ENCODE measurements at regions not wholly inside any gene's neighbourhood (a gene's known extent, or its start where the extent isn't known, plus 50 kb on each side); places are given as distances from the start of the nearest gene placed in this dataset.

GRCh38 chr11:122434786-122435185 lies 220.7 kb upstream of the UBASH3B start:
- H3K4me1 Mint-ChIP-seq (ENCODE audit: low read depth) = no peaks in the 10 kb centered on the region
- no peak overlapping the region for H3K27ac Mint-ChIP-seq
- no peaks in the 10 kb centered on the region for H3K9me3 Mint-ChIP-seq
- CTCF ChIA-PET = no interaction called here
- H3K4me3 Mint-ChIP-seq = no peak overlapping the region
- peaks cover 4% of the 10 kb centered on the region for H3K27me3 Mint-ChIP-seq (ENCODE audit: low read depth)
- DNase-seq = no peak
- no peaks in the 10 kb centered on the region for H3K36me3 Mint-ChIP-seq (ENCODE audit: low read depth)
- intact Hi-C loops (cut with micrococcal nuclease) = no loop called here

- Mint-ChIP-seq H3K9me3 (no peaks in the 10 kb centered on the region), H3K36me3 (ENCODE audit: low read depth) (no peaks in the 10 kb centered on the region), H3K4me3 (no peak overlapping the region), H3K4me1 (ENCODE audit: low read depth) (no peaks in the 10 kb centered on the region), H3K27ac (no peak overlapping the region), H3K27me3 (ENCODE audit: low read depth) (peaks cover 4% of the 10 kb centered on the region)
- intact Hi-C loops (cut with micrococcal nuclease) = no loop called here
- CTCF ChIA-PET = no interaction called here
- no peak for DNase-seq
Observed at GRCh38 chr11:122430490-122430889, 225.0 kb upstream of the UBASH3B start.

GRCh38 chr11:122426073-122426472 lies 229.4 kb upstream of the UBASH3B start:
- intact Hi-C loops (cut with micrococcal nuclease) = no loop called here
- CTCF ChIA-PET = no interaction called here
- DNase-seq = no peak
- Mint-ChIP-seq H3K4me3 (no peak overlapping the region), H3K27me3 (ENCODE audit: low read depth) (peaks cover 8% of the 10 kb centered on the region), H3K36me3 (ENCODE audit: low read depth) (no peaks in the 10 kb centered on the region), H3K27ac (no peak overlapping the region), H3K4me1 (ENCODE audit: low read depth) (no peaks in the 10 kb centered on the region), H3K9me3 (no peaks in the 10 kb centered on the region)

- Mint-ChIP-seq H3K4me3 (no peak overlapping the region), H3K4me1 (ENCODE audit: low read depth) (no peaks in the 10 kb centered on the region), H3K9me3 (no peaks in the 10 kb centered on the region), H3K27me3 (ENCODE audit: low read depth) (peaks cover 8% of the 10 kb centered on the region), H3K27ac (no peak overlapping the region), H3K36me3 (ENCODE audit: low read depth) (no peaks in the 10 kb centered on the region)
- intact Hi-C loops (cut with micrococcal nuclease) = no loop called here
- no peak for DNase-seq
- CTCF ChIA-PET = interaction anchor here (0.5 kb wide), 1 partner anchor 224 kb away, joined by 3 read pairs; no protein-coding TSS in a partner anchor
Observed at GRCh38 chr11:122424636-122425035, 230.9 kb upstream of the UBASH3B start.

- H3K4me1 Mint-ChIP-seq (ENCODE audit: low read depth) = no peaks in the 10 kb centered on the region
- H3K4me3 Mint-ChIP-seq = no peak overlapping the region
- peaks cover 8% of the 10 kb centered on the region for H3K27me3 Mint-ChIP-seq (ENCODE audit: low read depth)
- CTCF ChIA-PET = no interaction called here
- H3K27ac Mint-ChIP-seq = no peak overlapping the region
- no peaks in the 10 kb centered on the region for H3K9me3 Mint-ChIP-seq
- intact Hi-C loops (cut with micrococcal nuclease) = no loop called here
- DNase-seq = no peak
- H3K36me3 Mint-ChIP-seq (ENCODE audit: low read depth) = no peaks in the 10 kb centered on the region
Observed at GRCh38 chr11:122423886-122424285, 231.6 kb upstream of the UBASH3B start.

GRCh38 chr11:122423273-122423672 lies 232.2 kb upstream of the UBASH3B start:
- Mint-ChIP-seq H3K9me3 (no peaks in the 10 kb centered on the region), H3K4me1 (ENCODE audit: low read depth) (no peaks in the 10 kb centered on the region), H3K27me3 (ENCODE audit: low read depth) (peaks cover 8% of the 10 kb centered on the region), H3K4me3 (no peak overlapping the region), H3K27ac (no peak overlapping the region), H3K36me3 (ENCODE audit: low read depth) (no peaks in the 10 kb centered on the region)
- CTCF ChIA-PET = no interaction called here
- no peak for DNase-seq
- intact Hi-C loops (cut with micrococcal nuclease) = no loop called here

- H3K4me3 Mint-ChIP-seq = no peak overlapping the region
- CTCF ChIA-PET = no interaction called here
- no peaks in the 10 kb centered on the region for H3K4me1 Mint-ChIP-seq (ENCODE audit: low read depth)
- H3K27me3 Mint-ChIP-seq (ENCODE audit: low read depth) = peaks cover 8% of the 10 kb centered on the region
- no peak for DNase-seq
- intact Hi-C loops (cut with micrococcal nuclease) = no loop called here
- no peak overlapping the region for H3K27ac Mint-ChIP-seq
- no peaks in the 10 kb centered on the region for H3K36me3 Mint-ChIP-seq (ENCODE audit: low read depth)
- no peaks in the 10 kb centered on the region for H3K9me3 Mint-ChIP-seq
Observed at GRCh38 chr11:122422682-122423081, 232.8 kb upstream of the UBASH3B start.

- Mint-ChIP-seq H3K27me3 (ENCODE audit: low read depth) (peaks cover 6% of the 10 kb centered on the region), H3K9me3 (no peaks in the 10 kb centered on the region), H3K36me3 (ENCODE audit: low read depth) (no peaks in the 10 kb centered on the region), H3K4me3 (no peak overlapping the region), H3K27ac (no peak overlapping the region), H3K4me1 (ENCODE audit: low read depth) (no peaks in the 10 kb centered on the region)
- CTCF ChIA-PET = interaction anchor here (0.7 kb wide), 2 partner anchors 57 to 98 kb away, joined by 3 to 4 read pairs; no protein-coding TSS in a partner anchor
- no peak for DNase-seq
- intact Hi-C loops (cut with micrococcal nuclease) = no loop called here
Observed at GRCh38 chr11:122421702-122422101, 233.8 kb upstream of the UBASH3B start.

GRCh38 chr11:122418032-122418431 lies 237.5 kb upstream of the UBASH3B start:
- intact Hi-C loops (cut with micrococcal nuclease) = no loop called here
- Mint-ChIP-seq H3K4me1 (ENCODE audit: low read depth) (no peaks in the 10 kb centered on the region), H3K27me3 (ENCODE audit: low read depth) (peaks cover 1% of the 10 kb centered on the region), H3K36me3 (ENCODE audit: low read depth) (no peaks in the 10 kb centered on the region), H3K9me3 (peaks cover 7% of the 10 kb centered on the region), H3K27ac (no peak overlapping the region), H3K4me3 (no peak overlapping the region)
- CTCF ChIA-PET = no interaction called here
- DNase-seq = no peak

- no peaks in the 10 kb centered on the region for H3K4me1 Mint-ChIP-seq (ENCODE audit: low read depth)
- no peak overlapping the region for H3K27ac Mint-ChIP-seq
- H3K4me3 Mint-ChIP-seq = no peak overlapping the region
- intact Hi-C loops (cut with micrococcal nuclease) = no loop called here
- no peaks in the 10 kb centered on the region for H3K36me3 Mint-ChIP-seq (ENCODE audit: low read depth)
- no peak for DNase-seq
- no peaks in the 10 kb centered on the region for H3K27me3 Mint-ChIP-seq (ENCODE audit: low read depth)
- H3K9me3 Mint-ChIP-seq = peaks cover 10% of the 10 kb centered on the region
- CTCF ChIA-PET = no interaction called here
Observed at GRCh38 chr11:122414406-122415018, 241.0 kb upstream of the UBASH3B start.

GRCh38 chr11:122413677-122414076 lies 241.8 kb upstream of the UBASH3B start:
- CTCF ChIA-PET = no interaction called here
- no peak overlapping the region for H3K27ac Mint-ChIP-seq
- intact Hi-C loops (cut with micrococcal nuclease) = no loop called here
- H3K9me3 Mint-ChIP-seq = peaks cover 10% of the 10 kb centered on the region
- no peaks in the 10 kb centered on the region for H3K36me3 Mint-ChIP-seq (ENCODE audit: low read depth)
- no peaks in the 10 kb centered on the region for H3K4me1 Mint-ChIP-seq (ENCODE audit: low read depth)
- DNase-seq = no peak
- H3K4me3 Mint-ChIP-seq = no peak overlapping the region
- H3K27me3 Mint-ChIP-seq (ENCODE audit: low read depth) = no peaks in the 10 kb centered on the region

GRCh38 chr11:122412581-122412980 lies 242.9 kb upstream of the UBASH3B start:
- Mint-ChIP-seq H3K27me3 (ENCODE audit: low read depth) (peaks cover 2% of the 10 kb centered on the region), H3K4me1 (ENCODE audit: low read depth) (no peaks in the 10 kb centered on the region), H3K36me3 (ENCODE audit: low read depth) (no peaks in the 10 kb centered on the region), H3K4me3 (no peak overlapping the region), H3K27ac (no peak overlapping the region), H3K9me3 (peaks cover 10% of the 10 kb centered on the region)
- DNase-seq = no peak
- intact Hi-C loops (cut with micrococcal nuclease) = no loop called here
- CTCF ChIA-PET = no interaction called here

GRCh38 chr11:122406466-122406865 lies 249.1 kb upstream of the UBASH3B start:
- Mint-ChIP-seq H3K4me1 (ENCODE audit: low read depth) (no peaks in the 10 kb centered on the region), H3K36me3 (ENCODE audit: low read depth) (no peaks in the 10 kb centered on the region), H3K9me3 (no peaks in the 10 kb centered on the region), H3K27me3 (ENCODE audit: low read depth) (peaks cover 15% of the 10 kb centered on the region), H3K27ac (no peak overlapping the region), H3K4me3 (no peak overlapping the region)
- intact Hi-C loops (cut with micrococcal nuclease) = no loop called here
- CTCF ChIA-PET = no interaction called here
- no peak for DNase-seq

Data from activated naive CD4-positive, alpha-beta T cell treated with anti-CD3 and anti-CD28 coated beads for 36 hours (primary cell).